HL-60 (cell line): ENCODE measurements at regions not wholly inside any gene's neighbourhood (a gene's known extent, or its start where the extent isn't known, plus 50 kb on each side); places are given as distances from the start of the nearest gene placed in this dataset.
"Not testable (repeated sequence)": the region's sequence is repeated elsewhere in the genome, so short reads cannot be mapped to it uniquely, and the experiment has no call there.

Source experiments
- DNase-seq, 2 experiments: peaks; one replicate each; pipeline ENCODE4 v3.0.0-alpha.2; 2010 to 2020; ENCODE audit warnings: low read depth in 1 of 2, low spot score in 1 of 2
- H3K27ac ChIP-seq: fragments of 250-450 bp; sonication (Bioruptor Pico); replicated peaks from 2 replicates; pipeline ENCODE4 v1.5.1; 2020; ENCODE audit warnings: mild to moderate bottlenecking, moderate library complexity
- H3K27me3 ChIP-seq: fragments of 250-450 bp; sonication (Bioruptor Pico); 2 replicates; pipeline ENCODE4 v1.5.1; 2021; ENCODE audit warnings: mild to moderate bottlenecking, moderate library complexity; ENCODE audit not compliant: insufficient read depth, poor library complexity, severe bottlenecking
- H3K4me3 ChIP-seq: replicated peaks from 2 replicates; pipeline ENCODE4 v1.5.1; 2011; ENCODE audit warnings: mild to moderate bottlenecking, control low read depth, low read length; ENCODE audit not compliant: insufficient read depth
- GABPA ChIP-seq: IDR thresholded peaks from 2 replicates; pipeline ENCODE4 v1.6.1; 2012; ENCODE audit warnings: low read depth
- POLR2AphosphoS5 ChIP-seq: IDR thresholded peaks from 2 replicates; pipeline ENCODE4 v1.6.1; 2012; ENCODE audit warnings: low read depth
- SPI1 ChIP-seq: IDR thresholded peaks from 2 replicates; pipeline ENCODE4 v1.6.1; 2012; ENCODE audit warnings: low read depth, mild to moderate bottlenecking, borderline replicate concordance
- TF ChIP-seq, protein P1 (sequence below): IDR thresholded peaks from 2 replicates; pipeline ENCODE4 v1.6.1; 2012; ENCODE audit warnings: low read depth; ENCODE audit not compliant: insufficient replicate concordance
- TF ChIP-seq, protein P2 (sequence below): IDR thresholded peaks from one replicate; pipeline ENCODE4 v1.5.1; 2011; ENCODE audit warnings: low read length, control low read depth, inconsistent platforms; ENCODE audit not compliant: insufficient read depth

DNA sequence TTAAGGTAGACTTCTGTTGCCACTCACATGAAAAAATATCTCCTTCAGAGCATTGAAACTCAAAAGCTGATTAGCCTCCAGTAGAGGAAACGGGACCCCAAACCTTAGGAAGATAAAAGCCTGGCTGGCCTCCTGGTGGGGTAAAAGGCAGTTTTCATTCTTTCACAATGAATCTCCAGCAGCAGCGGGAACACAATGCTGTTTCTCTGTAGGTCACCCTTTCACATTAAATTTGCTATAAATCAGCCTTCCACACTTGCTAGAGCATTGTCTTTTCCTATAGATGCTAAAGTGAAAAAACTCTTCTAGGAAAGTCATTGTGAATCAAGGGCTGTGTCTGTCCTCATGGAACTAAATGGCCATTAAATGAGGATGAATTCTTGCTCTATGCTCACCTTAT lies 207.3 kb upstream of the MAGEB2 start:
- no peak for DNase-seq
- H3K27me3 ChIP-seq: no peaks in the 10 kb centered on the region
- H3K27ac ChIP-seq: no peak overlapping the region
- TF ChIP-seq, protein P1, sequence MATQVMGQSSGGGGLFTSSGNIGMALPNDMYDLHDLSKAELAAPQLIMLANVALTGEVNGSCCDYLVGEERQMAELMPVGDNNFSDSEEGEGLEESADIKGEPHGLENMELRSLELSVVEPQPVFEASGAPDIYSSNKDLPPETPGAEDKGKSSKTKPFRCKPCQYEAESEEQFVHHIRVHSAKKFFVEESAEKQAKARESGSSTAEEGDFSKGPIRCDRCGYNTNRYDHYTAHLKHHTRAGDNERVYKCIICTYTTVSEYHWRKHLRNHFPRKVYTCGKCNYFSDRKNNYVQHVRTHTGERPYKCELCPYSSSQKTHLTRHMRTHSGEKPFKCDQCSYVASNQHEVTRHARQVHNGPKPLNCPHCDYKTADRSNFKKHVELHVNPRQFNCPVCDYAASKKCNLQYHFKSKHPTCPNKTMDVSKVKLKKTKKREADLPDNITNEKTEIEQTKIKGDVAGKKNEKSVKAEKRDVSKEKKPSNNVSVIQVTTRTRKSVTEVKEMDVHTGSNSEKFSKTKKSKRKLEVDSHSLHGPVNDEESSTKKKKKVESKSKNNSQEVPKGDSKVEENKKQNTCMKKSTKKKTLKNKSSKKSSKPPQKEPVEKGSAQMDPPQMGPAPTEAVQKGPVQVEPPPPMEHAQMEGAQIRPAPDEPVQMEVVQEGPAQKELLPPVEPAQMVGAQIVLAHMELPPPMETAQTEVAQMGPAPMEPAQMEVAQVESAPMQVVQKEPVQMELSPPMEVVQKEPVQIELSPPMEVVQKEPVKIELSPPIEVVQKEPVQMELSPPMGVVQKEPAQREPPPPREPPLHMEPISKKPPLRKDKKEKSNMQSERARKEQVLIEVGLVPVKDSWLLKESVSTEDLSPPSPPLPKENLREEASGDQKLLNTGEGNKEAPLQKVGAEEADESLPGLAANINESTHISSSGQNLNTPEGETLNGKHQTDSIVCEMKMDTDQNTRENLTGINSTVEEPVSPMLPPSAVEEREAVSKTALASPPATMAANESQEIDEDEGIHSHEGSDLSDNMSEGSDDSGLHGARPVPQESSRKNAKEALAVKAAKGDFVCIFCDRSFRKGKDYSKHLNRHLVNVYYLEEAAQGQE: no peak
- TF ChIP-seq GABPA (no peak), POLR2AphosphoS5 (no peak), SPI1 (no peak)
- TF ChIP-seq, protein P2, sequence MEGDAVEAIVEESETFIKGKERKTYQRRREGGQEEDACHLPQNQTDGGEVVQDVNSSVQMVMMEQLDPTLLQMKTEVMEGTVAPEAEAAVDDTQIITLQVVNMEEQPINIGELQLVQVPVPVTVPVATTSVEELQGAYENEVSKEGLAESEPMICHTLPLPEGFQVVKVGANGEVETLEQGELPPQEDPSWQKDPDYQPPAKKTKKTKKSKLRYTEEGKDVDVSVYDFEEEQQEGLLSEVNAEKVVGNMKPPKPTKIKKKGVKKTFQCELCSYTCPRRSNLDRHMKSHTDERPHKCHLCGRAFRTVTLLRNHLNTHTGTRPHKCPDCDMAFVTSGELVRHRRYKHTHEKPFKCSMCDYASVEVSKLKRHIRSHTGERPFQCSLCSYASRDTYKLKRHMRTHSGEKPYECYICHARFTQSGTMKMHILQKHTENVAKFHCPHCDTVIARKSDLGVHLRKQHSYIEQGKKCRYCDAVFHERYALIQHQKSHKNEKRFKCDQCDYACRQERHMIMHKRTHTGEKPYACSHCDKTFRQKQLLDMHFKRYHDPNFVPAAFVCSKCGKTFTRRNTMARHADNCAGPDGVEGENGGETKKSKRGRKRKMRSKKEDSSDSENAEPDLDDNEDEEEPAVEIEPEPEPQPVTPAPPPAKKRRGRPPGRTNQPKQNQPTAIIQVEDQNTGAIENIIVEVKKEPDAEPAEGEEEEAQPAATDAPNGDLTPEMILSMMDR: no peak
- H3K4me3 ChIP-seq: no peak overlapping the region

DNA sequence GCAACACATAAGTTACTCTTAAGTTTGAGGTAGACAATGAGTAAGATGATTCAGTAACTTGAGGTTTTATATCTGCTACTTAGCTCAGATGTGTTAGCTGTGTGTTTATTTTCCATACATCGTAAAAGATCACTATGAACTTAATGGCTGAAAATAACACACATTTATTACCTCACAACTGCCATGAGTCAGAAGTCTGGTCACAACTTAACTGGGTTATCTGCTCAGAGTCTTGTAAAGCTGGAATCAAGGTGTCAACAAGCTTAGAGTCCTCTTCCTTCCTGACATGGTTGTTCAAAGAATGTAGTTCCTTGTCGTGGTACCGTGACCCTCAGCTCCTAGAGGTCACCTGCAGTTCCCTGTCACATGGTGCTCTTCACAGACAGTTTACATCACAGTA lies 204.9 kb upstream of the MAGEB2 start:
- TF ChIP-seq SPI1 (no peak), GABPA (no peak)

DNA sequence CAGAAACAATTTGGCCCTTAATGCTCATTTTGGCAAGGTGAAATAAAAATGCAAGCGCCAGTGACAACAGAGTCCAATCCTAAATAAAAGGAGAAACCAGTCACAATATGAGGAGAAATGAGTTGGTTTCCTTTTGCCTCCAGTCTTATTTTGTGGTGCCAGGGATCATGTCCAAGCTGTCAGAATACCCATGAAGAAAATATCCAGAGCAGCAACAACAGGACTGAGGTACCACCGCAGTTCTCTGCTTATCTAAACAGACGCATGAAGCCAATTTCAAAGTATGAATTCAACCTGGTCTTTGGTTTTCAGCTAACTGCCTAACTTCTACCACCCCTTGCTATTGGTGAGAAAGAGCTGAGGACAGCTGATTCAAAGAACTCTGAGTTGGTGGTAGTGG lies 199.9 kb upstream of the MAGEB2 start:
- TF ChIP-seq POLR2AphosphoS5: no peak
- TF ChIP-seq, protein P2: no peak
- no peak for TF ChIP-seq GABPA
- no peak for TF ChIP-seq SPI1
- TF ChIP-seq, protein P1: no peak
- no peak for DNase-seq
- no peaks in the 10 kb centered on the region for H3K27me3 ChIP-seq
- H3K4me3 ChIP-seq: no peak overlapping the region
- no peak overlapping the region for H3K27ac ChIP-seq

More for the DNA sequence above, 204.9 kb upstream of the MAGEB2 start:
- DNase-seq: no peak
- H3K27ac ChIP-seq: no peak overlapping the region
- no peak overlapping the region for H3K4me3 ChIP-seq
- H3K27me3 ChIP-seq: no peaks in the 10 kb centered on the region

DNA sequence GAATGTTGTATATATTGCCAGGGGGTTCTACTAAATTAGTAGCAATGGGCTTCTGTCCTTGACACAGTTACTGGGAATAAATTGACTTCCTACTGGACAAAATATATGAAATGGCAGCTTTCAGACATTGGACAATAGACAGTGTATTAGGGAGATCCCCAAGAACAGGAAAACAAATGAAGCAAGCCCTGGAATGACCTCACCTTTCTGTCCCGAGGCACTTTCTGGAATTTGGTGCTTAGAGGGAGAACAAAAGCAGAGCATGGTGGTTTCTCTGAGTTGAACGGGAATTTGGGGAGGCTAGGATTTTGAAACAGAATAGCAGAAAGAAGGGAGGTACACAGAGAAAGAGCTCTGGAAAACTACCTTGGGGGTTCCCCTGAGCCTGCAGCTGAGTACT lies 187.7 kb upstream of the MAGEB2 start:
- H3K27ac ChIP-seq: no peak overlapping the region
- TF ChIP-seq SPI1 (no peak), GABPA (no peak), POLR2AphosphoS5 (no peak)
- TF ChIP-seq, protein P1: no peak
- TF ChIP-seq, protein P2: no peak
- no peak overlapping the region for H3K4me3 ChIP-seq
- no peaks in the 10 kb centered on the region for H3K27me3 ChIP-seq
- DNase-seq: no peak

DNA sequence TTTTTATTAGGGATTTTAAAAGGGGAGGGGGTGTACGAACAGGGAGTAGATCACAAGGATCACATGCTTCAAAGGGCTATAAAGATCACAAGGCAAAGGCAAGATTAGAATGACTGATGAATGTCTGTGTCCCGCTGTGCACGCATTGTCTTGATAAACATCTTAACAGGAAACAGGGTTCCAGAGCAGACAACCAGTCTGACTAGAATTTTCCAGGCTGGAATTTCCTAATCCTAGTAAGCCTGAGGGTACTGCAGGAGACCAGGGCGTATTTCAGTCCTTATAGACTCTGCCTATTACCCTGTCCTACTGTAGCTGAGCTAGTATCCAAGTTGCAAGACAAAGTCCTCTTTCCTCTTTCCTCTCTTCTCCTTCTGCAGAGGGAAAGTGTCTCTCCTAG lies 179.0 kb upstream of the MAGEB2 start:
- not testable (repeated sequence) for H3K27ac ChIP-seq, H3K27me3 ChIP-seq, DNase-seq, H3K4me3 ChIP-seq
